ENCODE measurements at regions not wholly inside any gene's neighbourhood (a gene's known extent, or its start where the extent isn't known, plus 50 kb on each side); places are given as distances from the start of the nearest gene placed in this dataset.

GRCh38 chr21:16570856-16571255 lies 841.1 kb downstream of the USP25 start:
- H3K27me3 Mint-ChIP-seq, result no peaks in the 10 kb centered on the region
- H3K27ac Mint-ChIP-seq, result no peak overlapping the region
- H3K4me1 Mint-ChIP-seq (ENCODE audit: low read depth in 2 of 2), result no peaks in the 10 kb centered on the region
- no peak for ATAC-seq (replicated peaks)
- H3K4me3 Mint-ChIP-seq, result no peak overlapping the region
- H3K36me3 Mint-ChIP-seq (ENCODE audit: insufficient read depth), result no peaks in the 10 kb centered on the region
- peaks cover 6 to 7% of the 10 kb centered on the region in 2 donors for H3K9me3 Mint-ChIP-seq
- no peak for DNase-seq

- no peaks in the 10 kb centered on the region for H3K27me3 Mint-ChIP-seq
- H3K4me3 Mint-ChIP-seq, result no peak overlapping the region
- peaks cover 7% of the 10 kb centered on the region in 2 donors for H3K9me3 Mint-ChIP-seq
- no peaks in the 10 kb centered on the region for H3K4me1 Mint-ChIP-seq (ENCODE audit: low read depth in 2 of 2)
- H3K36me3 Mint-ChIP-seq (ENCODE audit: insufficient read depth), result no peaks in the 10 kb centered on the region
- DNase-seq, result no peak
- no peak for ATAC-seq (replicated peaks)
- no peak overlapping the region for H3K27ac Mint-ChIP-seq
These were observed 841.8 kb downstream of the USP25 start for GRCh38 chr21:16571594-16571993.

GRCh38 chr21:16572032-16572431 lies 842.2 kb downstream of the USP25 start:
- Mint-ChIP-seq H3K36me3 (ENCODE audit: insufficient read depth) (no peaks in the 10 kb centered on the region), H3K9me3 (peaks cover 7% of the 10 kb centered on the region in 2 donors), H3K4me3 (no peak overlapping the region), H3K27me3 (no peaks in the 10 kb centered on the region), H3K4me1 (ENCODE audit: low read depth in 2 of 2) (no peaks in the 10 kb centered on the region), H3K27ac (no peak overlapping the region)
- DNase-seq, result no peak
- ATAC-seq (replicated peaks), result no peak

GRCh38 chr21:16573578-16573977 lies 843.8 kb downstream of the USP25 start:
- H3K36me3 Mint-ChIP-seq (ENCODE audit: insufficient read depth), result no peaks in the 10 kb centered on the region
- DNase-seq (no peak), ATAC-seq (replicated peaks) (no peak)
- peaks cover 7 to 9% of the 10 kb centered on the region in 2 donors for H3K9me3 Mint-ChIP-seq
- no peak overlapping the region for H3K27ac Mint-ChIP-seq
- H3K4me3 Mint-ChIP-seq, result no peak overlapping the region
- no peaks in the 10 kb centered on the region for H3K4me1 Mint-ChIP-seq (ENCODE audit: low read depth in 2 of 2)
- H3K27me3 Mint-ChIP-seq, result no peaks in the 10 kb centered on the region

- no peak overlapping the region for H3K4me3 Mint-ChIP-seq
- H3K27me3 Mint-ChIP-seq, result no peaks in the 10 kb centered on the region
These were observed 848.2 kb downstream of the USP25 start for GRCh38 chr21:16577975-16578374.

GRCh38 chr21:16578912-16579311 lies 849.1 kb downstream of the USP25 start:
- H3K27me3 Mint-ChIP-seq, result no peaks in the 10 kb centered on the region
- no peak overlapping the region for H3K4me3 Mint-ChIP-seq
- H3K4me1 Mint-ChIP-seq (ENCODE audit: low read depth in 2 of 2), result no peaks in the 10 kb centered on the region
- ATAC-seq (replicated peaks), result no peak
- H3K27ac Mint-ChIP-seq, result no peak overlapping the region
- H3K9me3 Mint-ChIP-seq, result peaks cover 7 to 10% of the 10 kb centered on the region in 2 donors
- no peak for DNase-seq
- no peaks in the 10 kb centered on the region for H3K36me3 Mint-ChIP-seq (ENCODE audit: insufficient read depth)

More at GRCh38 chr21:16577975-16578374, 848.2 kb downstream of the USP25 start:
- no peak overlapping the region for H3K27ac Mint-ChIP-seq
- no peak for DNase-seq
- ATAC-seq (replicated peaks), result no peak
- no peaks in the 10 kb centered on the region for H3K36me3 Mint-ChIP-seq (ENCODE audit: insufficient read depth)
- no peaks in the 10 kb centered on the region for H3K4me1 Mint-ChIP-seq (ENCODE audit: low read depth in 2 of 2)
- peaks cover 7 to 8% of the 10 kb centered on the region in 2 donors for H3K9me3 Mint-ChIP-seq

GRCh38 chr21:16579538-16579937 lies 849.8 kb downstream of the USP25 start:
- DNase-seq (no peak), ATAC-seq (replicated peaks) (no peak)
- Mint-ChIP-seq H3K27ac (no peak overlapping the region), H3K4me3 (no peak overlapping the region), H3K27me3 (no peaks in the 10 kb centered on the region), H3K9me3 (peaks cover 6 to 10% of the 10 kb centered on the region in 2 donors), H3K4me1 (ENCODE audit: low read depth in 2 of 2) (no peaks in the 10 kb centered on the region), H3K36me3 (ENCODE audit: insufficient read depth) (no peaks in the 10 kb centered on the region)

- Mint-ChIP-seq H3K4me1 (ENCODE audit: low read depth in 2 of 2) (no peaks in the 10 kb centered on the region), H3K4me3 (no peak overlapping the region), H3K9me3 (peaks cover 0 to 8% of the 10 kb centered on the region in 2 donors), H3K27ac (no peak overlapping the region), H3K36me3 (ENCODE audit: insufficient read depth) (no peaks in the 10 kb centered on the region), H3K27me3 (no peaks in the 10 kb centered on the region)
- DNase-seq (no peak), ATAC-seq (replicated peaks) (no peak)
These were observed 850.9 kb downstream of the USP25 start for GRCh38 chr21:16580661-16581060.

- DNase-seq (no peak), ATAC-seq (replicated peaks) (no peak)
- Mint-ChIP-seq H3K9me3 (peaks cover 0 to 4% of the 10 kb centered on the region in 2 donors), H3K27ac (no peak overlapping the region), H3K4me3 (no peak overlapping the region), H3K27me3 (no peaks in the 10 kb centered on the region), H3K36me3 (ENCODE audit: insufficient read depth) (no peaks in the 10 kb centered on the region), H3K4me1 (ENCODE audit: low read depth in 2 of 2) (no peaks in the 10 kb centered on the region)
These were observed 853.8 kb downstream of the USP25 start for GRCh38 chr21:16583556-16583955.

- Mint-ChIP-seq H3K9me3 (peaks cover 0 to 5% of the 10 kb centered on the region in 2 donors), H3K27ac (no peak overlapping the region), H3K4me3 (no peak overlapping the region), H3K36me3 (ENCODE audit: insufficient read depth) (no peaks in the 10 kb centered on the region), H3K27me3 (no peaks in the 10 kb centered on the region), H3K4me1 (ENCODE audit: low read depth in 2 of 2) (no peaks in the 10 kb centered on the region)
- ATAC-seq (replicated peaks) (no peak), DNase-seq (no peak)
These were observed 855.0 kb downstream of the USP25 start for GRCh38 chr21:16584756-16585155.

- no peak for ATAC-seq (replicated peaks)
- H3K4me3 Mint-ChIP-seq, result no peak overlapping the region
- H3K9me3 Mint-ChIP-seq, result peaks cover 0 to 5% of the 10 kb centered on the region in 2 donors
- DNase-seq, result no peak
- H3K4me1 Mint-ChIP-seq (ENCODE audit: low read depth in 2 of 2), result no peaks in the 10 kb centered on the region
- H3K27me3 Mint-ChIP-seq, result no peaks in the 10 kb centered on the region
- no peaks in the 10 kb centered on the region for H3K36me3 Mint-ChIP-seq (ENCODE audit: insufficient read depth)
- no peak overlapping the region for H3K27ac Mint-ChIP-seq
These were observed 856.1 kb downstream of the USP25 start for GRCh38 chr21:16585896-16586295.

GRCh38 chr21:16587141-16587581 lies 857.4 kb downstream of the USP25 start:
- H3K4me1 Mint-ChIP-seq (ENCODE audit: low read depth in 2 of 2), result no peaks in the 10 kb centered on the region
- H3K36me3 Mint-ChIP-seq (ENCODE audit: insufficient read depth), result no peaks in the 10 kb centered on the region
- H3K4me3 Mint-ChIP-seq, result no peak overlapping the region
- H3K27me3 Mint-ChIP-seq, result no peaks in the 10 kb centered on the region
- peaks cover 3 to 6% of the 10 kb centered on the region in 2 donors for H3K9me3 Mint-ChIP-seq
- H3K27ac Mint-ChIP-seq, result no peak overlapping the region
- DNase-seq (no peak), ATAC-seq (replicated peaks) (no peak)

GRCh38 chr21:16587681-16588375 lies 858.0 kb downstream of the USP25 start:
- no peaks in the 10 kb centered on the region for H3K36me3 Mint-ChIP-seq (ENCODE audit: insufficient read depth)
- no peaks in the 10 kb centered on the region for H3K4me1 Mint-ChIP-seq (ENCODE audit: low read depth in 2 of 2)
- H3K4me3 Mint-ChIP-seq, result no peak overlapping the region
- no peaks in the 10 kb centered on the region for H3K27me3 Mint-ChIP-seq
- peaks cover 7 to 8% of the 10 kb centered on the region in 2 donors for H3K9me3 Mint-ChIP-seq
- H3K27ac Mint-ChIP-seq, result no peak overlapping the region
- DNase-seq, result no peak
- no peak for ATAC-seq (replicated peaks)

GRCh38 chr21:16588433-16588860 lies 858.7 kb downstream of the USP25 start:
- no peaks in the 10 kb centered on the region for H3K36me3 Mint-ChIP-seq (ENCODE audit: insufficient read depth)

More at GRCh38 chr21:16588433-16588860, 858.7 kb downstream of the USP25 start:
- no peak for ATAC-seq (replicated peaks)
- Mint-ChIP-seq H3K27ac (no peak overlapping the region), H3K9me3 (peaks cover 6 to 8% of the 10 kb centered on the region in 2 donors), H3K27me3 (no peaks in the 10 kb centered on the region), H3K4me3 (no peak overlapping the region), H3K4me1 (ENCODE audit: low read depth in 2 of 2) (no peaks in the 10 kb centered on the region)
- DNase-seq, result no peak

Data from effector memory CD8-positive, alpha-beta T cell (primary cell).